ENCODE measurements at regions not wholly inside any gene's neighbourhood (a gene's known extent, or its start where the extent isn't known, plus 50 kb on each side); places are given as distances from the start of the nearest gene placed in this dataset.
A peak's percentile ranks its signal among the peaks of the same experiment; 100 is the strongest.
"Not testable (repeated sequence)": the region's sequence is repeated elsewhere in the genome, so short reads cannot be mapped to it uniquely, and the experiment has no call there.

DNA sequence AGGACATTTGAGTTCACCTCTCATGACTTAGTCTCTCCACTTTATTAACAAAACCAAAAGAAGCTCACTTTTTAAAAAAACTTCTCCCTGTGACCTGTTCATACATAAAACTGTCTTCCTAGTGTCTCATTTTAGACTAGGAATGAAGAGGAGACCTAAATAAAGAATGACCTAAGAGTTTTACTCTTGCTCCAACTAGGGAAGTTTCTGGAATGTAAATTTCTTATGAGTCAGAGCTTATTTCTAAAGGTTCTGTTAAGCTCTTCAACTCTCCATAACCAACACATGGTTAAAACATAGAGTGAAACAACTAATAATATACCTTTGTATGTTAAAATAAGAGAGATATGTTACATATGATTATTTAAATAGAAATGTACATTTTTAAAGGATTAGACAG, 369.8 kb downstream of the EMP1 start:
- DNase-seq (ENCODE audit: low spot score) (no peak), FAIRE-seq (no peak)

DNA sequence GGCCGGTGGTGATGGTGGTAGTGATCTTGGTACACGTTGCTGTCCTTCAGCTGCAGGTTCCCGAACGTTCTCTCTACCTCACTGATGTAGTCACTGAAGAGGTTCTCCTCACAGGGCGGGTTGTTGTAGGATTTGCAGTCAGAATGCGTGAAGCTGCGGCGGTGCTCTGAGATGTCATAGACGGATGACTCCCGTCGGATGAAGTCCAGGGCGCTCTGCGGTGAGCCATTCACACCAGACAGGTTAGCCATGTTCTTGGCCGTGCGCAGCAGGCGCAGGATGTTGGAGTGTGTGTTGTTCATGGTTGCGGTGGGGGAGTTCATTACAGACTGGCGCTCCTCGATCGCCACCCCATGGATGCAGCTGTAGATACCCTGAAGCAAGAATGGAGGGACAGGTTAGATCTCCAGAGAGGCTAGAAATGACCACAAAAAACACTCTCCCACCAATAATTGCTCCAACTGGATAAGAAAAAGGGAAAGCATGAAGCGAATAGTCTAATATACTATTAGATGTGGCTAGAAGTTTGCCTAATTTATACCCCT, 367.8 kb downstream of the EMP1 start:
- FAIRE-seq: peak; percentile 83

DNA sequence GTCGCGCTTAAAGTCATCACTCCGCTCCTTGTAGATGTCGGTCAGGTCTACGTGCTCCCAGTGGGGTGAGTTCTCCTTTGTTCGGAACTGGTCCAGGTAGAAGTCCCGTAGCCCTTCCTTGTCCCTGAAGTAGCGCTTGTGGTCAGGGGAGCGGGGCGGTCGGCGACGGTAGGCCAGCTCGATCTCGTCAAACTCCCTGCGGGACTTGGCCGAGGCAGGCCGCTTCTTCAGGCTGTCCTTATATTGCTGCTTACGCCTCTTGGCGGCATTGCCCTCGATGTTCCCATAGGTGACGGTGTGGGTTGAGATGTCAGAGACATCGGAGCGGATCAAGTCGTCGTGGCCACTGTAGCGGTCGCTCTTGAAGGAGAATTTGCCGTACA, 367.2 kb downstream of the EMP1 start:
- FAIRE-seq (peak; percentile 20), DNase-seq (ENCODE audit: low spot score) (no peak)

More for the DNA sequence above, 367.8 kb downstream of the EMP1 start:
- DNase-seq (ENCODE audit: low spot score): no peak

DNA sequence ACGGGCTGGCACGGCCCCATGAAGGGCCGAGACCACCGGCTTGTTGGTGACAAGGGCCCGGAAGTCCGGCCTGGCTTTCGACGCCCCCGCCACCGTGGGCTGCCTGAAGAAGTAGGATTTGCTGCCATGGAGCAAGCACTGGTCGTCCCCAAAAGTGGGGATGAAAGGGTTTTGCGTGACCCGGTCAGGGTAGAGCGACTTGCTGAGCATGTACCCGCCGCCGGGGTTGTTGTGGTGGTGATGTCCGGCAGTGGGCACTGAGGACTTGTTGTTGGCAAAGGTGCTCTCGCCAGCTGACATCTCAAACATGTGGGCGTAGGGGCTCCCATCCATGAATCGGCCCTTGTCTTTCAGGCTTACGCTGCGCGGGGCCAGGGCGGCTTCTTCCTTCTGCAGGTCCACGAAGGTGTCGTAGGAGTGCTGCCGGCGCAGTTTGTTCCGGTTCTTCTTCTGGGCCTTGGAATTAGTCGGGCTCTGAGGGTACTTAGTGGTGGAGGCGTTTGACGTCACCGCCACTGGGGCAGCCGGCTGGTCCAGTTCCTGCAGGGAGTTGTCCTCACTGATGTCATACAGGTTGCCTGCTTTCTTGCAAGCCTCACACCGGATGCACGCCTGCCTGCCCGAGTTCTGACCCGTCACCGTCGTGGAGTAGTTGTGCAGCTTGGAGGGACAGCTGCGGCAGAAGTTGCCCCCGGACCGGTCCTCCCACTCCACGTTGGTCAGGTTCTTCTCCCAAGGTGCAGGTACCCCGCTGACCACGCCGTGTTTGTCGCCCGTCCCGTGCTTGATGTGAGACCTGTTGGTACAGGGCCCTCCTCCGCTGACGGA, 366.6 kb downstream of the EMP1 start:
- DNase-seq (ENCODE audit: low spot score): no peak

DNA sequence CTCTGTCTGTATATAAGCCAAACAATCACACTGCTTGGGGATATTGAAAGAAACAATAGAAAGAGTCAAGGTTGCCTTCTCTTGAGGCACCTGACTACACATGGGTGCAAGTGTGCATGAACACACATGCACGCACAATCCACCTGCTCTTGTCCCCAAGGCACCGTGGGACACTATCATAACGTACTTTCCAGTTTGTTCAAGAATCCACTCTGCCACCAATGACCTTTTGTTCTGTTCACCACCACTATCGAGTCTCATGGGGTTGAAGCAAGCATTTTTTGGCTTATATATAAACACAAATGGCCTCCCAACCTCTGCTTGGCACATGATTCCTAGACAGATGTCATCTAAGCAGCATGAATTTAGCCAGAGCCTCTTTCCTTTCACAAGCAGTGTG, 365.4 kb downstream of the EMP1 start:
- FAIRE-seq: peak; percentile 50
- no peak for DNase-seq (ENCODE audit: low spot score)

More for the DNA sequence above, 366.6 kb downstream of the EMP1 start:
- peak; percentile 52 for FAIRE-seq

DNA sequence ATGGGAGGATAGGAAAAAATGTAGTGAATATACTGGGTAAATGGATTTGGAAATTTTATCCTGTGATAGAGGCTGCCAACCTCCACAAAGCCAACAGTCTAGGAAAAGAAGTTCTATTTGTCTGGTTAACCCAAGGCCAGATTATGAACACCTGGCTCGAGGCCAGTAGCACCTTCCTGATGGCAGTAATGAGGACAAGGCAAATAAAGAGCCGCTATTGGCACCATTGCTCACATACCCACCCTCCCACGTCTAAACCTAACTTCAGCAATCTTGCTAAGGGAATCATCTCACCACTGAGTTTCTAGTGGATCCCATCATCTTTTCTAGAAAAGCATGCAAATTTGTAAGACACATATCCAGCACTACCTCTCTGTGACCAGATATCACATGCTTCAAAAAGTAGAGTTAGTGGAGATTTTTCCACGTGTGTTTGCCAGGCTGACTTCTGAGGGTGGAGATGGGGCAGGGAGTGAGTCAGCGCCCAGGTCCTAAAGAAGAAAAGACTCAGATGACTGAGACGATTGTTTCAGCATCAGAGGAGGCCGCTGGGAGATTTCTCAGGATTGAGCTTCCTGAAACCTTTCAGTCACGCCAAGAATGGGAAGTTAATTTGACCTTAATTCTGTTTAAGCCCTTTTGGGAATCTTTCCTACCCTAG, 362.9 kb downstream of the EMP1 start:
- FAIRE-seq: peak; percentile 30
- peak; percentile 76 for DNase-seq (ENCODE audit: low spot score)

DNA sequence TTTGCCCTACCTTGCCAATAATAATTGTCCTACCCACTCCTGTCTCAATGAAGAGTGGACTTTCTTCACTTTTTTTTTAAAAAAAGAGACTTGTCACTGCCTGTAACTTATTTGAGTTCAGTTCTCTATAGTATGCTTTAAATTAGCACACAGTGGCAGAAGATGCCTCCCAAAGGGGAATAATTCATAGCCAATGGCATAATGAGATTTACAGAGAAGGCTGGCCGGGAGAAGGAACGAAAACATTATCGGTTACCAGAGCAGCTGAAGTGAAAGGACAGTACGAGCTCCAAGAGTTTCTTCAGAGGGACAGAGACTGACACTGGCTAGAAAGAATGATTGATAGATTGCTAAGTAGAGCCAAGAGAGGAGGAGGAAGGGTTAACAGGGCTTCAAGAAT, 356.3 kb downstream of the EMP1 start:
- FAIRE-seq (no peak), DNase-seq (ENCODE audit: low spot score) (no peak)

DNA sequence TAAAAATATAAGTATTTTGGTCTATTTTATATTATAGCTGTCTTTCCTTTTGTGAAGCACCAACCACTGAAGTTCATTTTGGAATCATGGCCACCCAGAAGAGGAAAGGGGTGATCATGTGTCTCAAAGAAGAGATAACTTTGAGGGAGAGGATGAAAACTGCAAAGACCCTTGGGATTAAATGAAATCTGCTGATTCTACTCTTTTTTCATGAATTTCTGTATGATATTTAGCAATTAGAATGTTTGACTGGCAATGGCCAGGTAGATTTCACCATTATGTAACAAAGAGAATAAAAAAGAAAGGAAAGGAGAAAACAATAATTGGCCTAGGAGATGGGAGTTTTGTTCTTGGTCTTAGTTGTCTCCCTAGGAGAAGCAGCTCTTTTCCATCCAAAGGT, 350.8 kb downstream of the EMP1 start:
- FAIRE-seq (no peak), DNase-seq (ENCODE audit: low spot score) (no peak)

DNA sequence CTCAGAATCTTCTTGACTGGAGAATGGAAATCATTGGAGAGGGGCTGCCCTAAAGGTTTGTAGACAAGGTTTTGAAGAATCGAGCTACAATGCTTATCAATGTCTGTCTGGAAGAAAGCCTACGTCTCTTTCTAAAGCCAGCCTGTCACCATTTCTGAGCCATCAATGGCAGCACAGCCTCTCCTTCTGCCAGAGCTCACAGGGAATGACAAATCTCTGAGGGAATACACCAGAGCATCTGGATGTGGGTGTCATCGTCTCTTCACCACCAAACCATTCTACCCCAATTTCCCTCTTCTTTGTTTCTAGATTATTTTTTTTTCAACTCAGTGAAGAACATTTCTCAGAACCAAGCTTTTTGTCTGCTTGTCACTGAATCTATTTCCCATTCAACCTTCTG, 349.7 kb downstream of the EMP1 start:
- FAIRE-seq (no peak), DNase-seq (ENCODE audit: low spot score) (no peak)

DNA sequence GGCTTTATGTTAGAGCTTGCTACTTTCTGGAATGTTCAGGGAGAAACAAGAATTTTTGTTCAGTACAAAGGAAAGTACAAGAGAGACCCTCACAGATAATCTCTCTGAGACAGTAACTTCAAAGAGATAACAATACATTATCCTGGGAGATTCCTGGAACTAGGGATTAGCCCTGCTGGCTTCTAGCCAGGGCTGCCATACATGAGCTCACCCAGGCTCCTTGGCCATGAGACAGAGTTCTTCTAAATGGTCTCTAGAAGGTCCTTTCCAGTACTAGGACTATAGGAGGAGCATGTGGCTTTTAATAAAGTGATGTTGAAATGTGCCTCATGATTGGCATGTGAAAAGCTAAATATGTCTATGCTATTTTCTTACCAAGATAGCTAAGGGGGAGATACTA, 342.5 kb downstream of the EMP1 start:
- DNase-seq (ENCODE audit: low spot score): no peak
- no peak for FAIRE-seq

DNA sequence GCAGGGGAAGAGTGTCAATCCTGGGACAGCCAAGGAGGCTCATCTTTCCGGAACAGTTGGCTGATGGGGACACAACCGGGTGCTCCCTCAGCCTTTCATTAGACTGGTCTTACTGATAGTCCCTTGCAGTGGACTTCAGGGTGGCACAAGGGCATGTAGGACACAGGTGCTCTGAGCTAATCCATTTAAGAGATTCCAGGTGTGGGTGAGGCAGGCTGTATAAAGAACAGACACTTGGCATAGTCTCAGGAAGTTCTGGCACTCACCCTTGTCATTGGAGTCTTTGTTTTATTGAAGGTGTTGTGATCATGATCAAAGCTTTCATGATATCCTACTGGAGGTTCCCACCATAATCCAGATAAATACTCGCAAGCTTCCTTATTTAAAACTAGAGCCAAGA, 341.6 kb downstream of the EMP1 start:
- DNase-seq (ENCODE audit: low spot score) (no peak), FAIRE-seq (peak; percentile 61)

DNA sequence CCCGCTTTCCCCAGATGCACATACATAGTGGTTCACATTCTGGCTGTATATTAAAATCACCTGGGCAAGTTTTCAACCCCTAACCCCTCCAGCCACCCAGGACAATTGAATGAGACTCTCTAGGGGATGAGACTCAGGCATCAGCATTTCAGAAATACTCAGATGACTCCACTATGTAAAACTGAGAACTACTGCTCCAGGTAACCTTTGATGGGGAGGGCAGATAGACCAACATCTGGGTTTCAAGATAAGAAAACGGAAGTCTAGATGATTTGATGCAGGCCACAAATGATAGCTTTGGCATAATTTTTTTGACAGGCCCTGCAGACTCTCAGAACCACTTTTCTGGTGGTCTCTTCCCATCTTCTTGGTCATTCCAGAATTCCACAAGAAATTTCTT, 341.1 kb downstream of the EMP1 start:
- FAIRE-seq: no peak

DNA sequence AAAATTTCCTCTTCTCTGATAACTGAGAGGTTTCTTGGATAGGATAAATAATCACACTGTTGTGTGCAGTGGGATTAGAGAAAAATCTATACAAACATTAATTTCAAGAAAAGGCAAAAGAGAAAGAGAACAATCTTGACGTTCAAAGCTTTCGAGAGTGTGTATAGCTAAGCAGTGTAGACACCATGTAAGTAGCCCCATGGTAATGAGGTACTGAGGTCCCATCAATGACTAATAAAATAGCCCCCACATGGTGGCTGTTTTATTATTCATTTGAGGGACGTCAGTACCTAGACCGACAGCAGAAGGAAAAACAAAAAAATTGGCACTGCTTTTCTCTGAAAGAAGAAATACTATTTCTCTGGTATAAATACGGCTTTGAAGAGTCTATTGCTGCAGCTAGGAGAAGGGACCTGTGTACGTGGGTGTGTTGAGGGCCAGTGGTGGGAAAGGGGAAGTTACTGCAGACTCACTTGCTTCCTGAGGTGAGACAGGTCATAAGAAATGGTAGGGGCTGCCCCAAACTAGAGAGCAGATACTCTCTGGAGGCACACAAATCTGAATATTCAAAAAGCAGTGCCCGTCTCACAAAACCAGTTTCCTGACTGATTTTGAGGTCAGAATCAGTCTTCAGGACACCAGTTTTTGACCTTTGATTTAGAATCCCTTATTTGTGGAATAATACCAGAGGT, 339.8 kb downstream of the EMP1 start:
- FAIRE-seq (no peak), DNase-seq (ENCODE audit: low spot score) (no peak)

More for the DNA sequence above, 341.1 kb downstream of the EMP1 start:
- no peak for DNase-seq (ENCODE audit: low spot score)

DNA sequence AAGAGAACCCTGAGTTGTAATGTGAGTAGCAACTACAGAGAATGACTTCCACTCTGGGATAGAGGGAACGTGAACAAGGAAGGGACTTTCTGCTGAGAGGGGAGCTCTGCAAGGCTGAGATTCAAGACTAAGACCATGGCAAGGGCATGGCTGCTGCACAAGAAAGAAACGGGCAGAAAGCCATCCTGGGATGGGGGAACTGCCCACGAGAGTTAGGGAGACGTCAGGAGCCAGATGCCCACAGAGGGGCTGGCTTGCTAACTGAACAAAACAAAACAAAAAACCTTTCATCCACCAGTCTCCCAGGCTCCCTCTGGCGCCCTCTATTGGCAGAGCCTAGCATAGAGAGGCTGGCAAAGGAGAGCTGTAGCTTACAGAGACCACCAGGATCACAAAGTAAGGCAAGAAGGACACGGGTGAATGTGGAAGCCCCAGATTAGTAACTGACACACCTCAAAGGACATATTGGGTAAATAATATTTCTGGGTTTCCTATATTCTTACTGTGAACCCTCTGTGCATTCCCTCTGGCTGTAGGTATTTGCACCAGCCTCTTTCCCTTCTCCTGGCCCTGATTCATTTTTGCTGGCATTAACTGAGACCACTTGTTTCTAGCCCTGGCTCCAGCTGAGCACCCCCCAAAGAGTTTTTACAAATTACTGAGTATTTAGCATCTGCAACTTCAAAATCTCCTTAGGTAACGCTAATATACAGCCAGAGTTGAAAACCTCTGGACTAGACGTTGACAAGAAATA, 338.3 kb downstream of the EMP1 start:
- FAIRE-seq: no peak
- DNase-seq (ENCODE audit: low spot score): peak; percentile 73

DNA sequence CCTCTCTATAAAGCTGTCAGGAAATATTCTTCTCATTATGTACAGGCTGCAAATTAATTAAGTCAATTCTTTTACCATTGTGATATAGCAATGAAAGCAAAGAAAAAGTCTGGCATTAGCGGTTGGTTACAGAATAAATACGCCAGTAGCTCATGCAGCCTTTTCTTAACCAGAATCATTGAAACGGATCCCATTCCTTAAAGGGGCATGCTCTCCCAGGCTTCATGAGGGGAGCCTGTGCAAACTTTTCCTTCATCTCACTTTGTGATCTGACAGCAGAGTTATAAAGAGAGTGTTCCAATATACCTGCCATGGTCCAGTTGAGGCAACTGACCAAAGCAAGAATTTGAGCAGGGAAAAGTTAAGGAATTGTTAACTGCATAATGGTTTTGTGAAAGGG, 337.7 kb downstream of the EMP1 start:
- FAIRE-seq: no peak
- DNase-seq (ENCODE audit: low spot score): no peak

DNA sequence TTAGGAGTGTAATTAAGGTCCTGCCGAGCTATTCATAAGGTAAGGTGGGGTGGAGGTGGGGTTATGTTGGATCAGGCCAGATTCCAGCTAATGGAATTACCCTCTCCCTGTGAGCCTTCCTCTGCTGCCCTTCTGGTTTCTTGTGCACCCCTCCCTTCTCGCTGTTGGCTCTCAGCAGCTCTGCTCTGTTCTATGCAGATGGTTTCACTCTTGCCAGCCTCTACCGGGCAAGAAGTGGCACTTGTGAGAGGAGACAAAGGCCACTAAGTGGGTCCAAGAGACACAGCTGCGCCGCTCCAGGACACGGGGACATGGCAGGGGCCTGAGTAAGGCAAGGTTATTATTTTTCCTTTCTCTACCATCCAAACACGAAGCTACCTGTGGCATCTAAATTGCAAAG, 334.4 kb downstream of the EMP1 start:
- no peak for FAIRE-seq
- no peak for DNase-seq (ENCODE audit: low spot score)

DNA sequence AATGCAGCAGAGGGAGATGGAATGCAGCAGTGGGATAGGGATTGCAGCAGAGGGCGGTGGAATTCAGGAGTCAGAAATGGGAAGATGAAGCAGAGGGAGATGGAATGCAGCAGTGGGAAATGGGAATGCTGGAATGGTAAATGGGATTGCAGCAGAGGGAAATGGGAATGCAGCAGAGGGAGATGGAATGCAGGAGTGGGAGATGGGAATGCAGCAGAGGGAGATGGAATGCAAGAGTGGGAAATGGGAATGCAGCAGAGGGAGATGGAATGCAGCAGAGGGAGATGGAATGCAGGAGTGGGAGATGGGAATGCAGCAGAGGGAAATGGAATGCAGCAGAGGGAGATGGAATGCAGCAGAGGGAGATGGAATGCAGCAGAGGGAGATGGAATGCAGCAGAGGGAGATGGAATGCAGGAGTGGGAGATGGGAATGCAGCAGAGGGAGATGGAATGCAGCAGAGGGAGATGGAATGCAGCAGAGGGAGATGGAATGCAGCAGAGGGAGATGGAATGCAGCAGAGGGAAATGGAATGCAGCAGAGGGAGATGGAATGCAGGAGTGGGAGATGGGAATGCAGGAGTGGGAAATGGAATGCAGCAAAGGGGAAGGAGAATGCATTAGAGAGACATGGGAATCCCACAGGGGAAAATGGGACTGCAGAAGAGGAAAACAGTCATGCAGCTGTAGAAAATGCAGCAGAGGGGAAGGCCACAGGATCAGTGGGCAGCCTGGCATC, 329.8 kb downstream of the EMP1 start:
- DNase-seq (ENCODE audit: low spot score) (peak; percentile 57), FAIRE-seq (peak; percentile 50)

DNA sequence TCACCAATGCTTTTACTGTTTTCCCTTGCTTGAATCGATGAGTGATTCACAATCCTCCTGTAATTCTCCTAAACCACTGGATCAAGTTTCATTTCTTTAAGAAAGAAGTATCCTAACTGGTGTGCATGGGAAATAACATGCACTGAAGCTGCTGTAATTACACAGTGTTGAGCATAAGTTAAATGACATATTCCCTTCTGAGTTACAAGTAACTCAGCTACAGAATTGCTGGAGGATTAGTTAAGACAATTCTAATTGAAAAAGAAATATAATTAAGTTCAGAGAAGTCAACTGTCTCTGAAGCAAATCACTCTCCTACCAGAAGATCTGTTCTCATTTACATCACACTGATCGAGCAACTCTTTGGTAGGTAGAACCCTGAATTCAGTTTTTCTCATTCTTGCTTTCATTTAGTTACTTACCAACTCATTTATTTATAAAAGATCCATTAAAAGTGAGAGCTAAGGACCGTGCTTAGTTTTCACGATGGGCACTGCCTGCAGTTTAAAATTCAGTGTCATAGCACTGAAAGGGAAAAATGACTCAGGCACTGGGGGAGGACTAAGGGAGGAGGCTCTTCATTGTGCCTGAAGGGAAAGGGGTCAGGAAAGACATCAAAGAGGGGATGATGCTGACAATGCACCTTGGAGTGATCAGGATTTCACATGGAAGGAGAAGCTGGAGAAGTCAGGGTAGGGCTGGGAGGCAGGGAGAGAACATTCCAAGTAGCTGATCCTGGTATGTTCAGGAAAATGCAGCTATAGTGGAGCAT, 327.2 kb downstream of the EMP1 start:
- FAIRE-seq (peak; percentile 86), DNase-seq (ENCODE audit: low spot score) (peak; percentile 52)

DNA sequence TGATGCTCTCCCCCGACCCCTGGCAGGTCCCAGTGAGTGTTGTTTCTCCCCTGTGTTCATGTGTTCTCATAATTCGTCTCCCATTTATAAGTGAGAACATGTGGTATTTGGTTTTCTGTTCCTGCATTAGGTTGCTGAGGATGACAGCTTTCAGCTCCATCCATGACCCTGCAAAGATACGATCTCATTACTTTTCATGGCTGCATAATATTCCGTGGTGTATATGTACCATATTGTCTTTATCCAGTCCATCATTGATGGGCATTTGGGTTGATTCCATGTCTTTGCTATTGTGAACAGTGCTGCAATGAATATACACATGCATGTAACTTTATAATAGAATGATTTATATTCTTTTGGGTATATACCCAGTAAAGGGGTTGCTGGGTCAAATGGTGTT, 321.5 kb downstream of the EMP1 start:
- not testable (repeated sequence) for DNase-seq (ENCODE audit: low spot score); FAIRE-seq

DNA sequence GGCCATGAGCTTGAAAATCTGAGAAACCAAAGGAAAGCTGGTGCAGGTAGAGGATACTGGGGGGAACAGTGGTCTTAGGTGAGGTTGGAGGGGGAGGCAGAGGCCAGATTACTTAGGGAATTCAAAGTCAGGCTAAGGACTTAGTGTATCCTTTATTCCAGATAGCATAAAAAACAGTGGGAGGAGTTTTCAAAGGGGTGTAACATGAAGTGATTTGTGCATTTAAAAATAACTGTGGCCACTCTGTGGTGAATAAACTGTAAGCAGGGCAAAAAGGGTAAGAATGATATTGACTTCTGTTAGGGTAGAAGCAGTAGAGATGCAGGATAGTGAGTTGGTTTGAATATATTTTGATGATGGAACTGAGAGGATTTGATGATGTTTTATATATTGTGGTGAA, 313.2 kb downstream of the EMP1 start:
- peak; percentile 73 for FAIRE-seq
- no peak for DNase-seq (ENCODE audit: low spot score)
